HG03060 (cell line): ENCODE measurements at regions not wholly inside any gene's neighbourhood (a gene's known extent, or its start where the extent isn't known, plus 50 kb on each side); places are given as distances from the start of the nearest gene placed in this dataset.
"Not testable (repeated sequence)": the region's sequence is repeated elsewhere in the genome, so short reads cannot be mapped to it uniquely, and the experiment has no call there.

Experiments
- ATAC-seq: cut with Tn5 transposase; IDR thresholded peaks from one replicate; pipeline ENCODE4 v1.9.1; 2021; ENCODE audit warnings: low read depth, moderate number of reproducible peaks; ENCODE audit not compliant: unreplicated experiment

GRCh38 chr1:224061436-224061835, 52.5 kb upstream of the FBXO28 start:
- no peak for ATAC-seq

- ATAC-seq: no peak
Observed at GRCh38 chr1:224059897-224060427, 53.9 kb upstream of the FBXO28 start.

- ATAC-seq: no peak
Observed at GRCh38 chr1:224058303-224058702, 55.6 kb upstream of the FBXO28 start.

- ATAC-seq: no peak
Observed at GRCh38 chr1:224057461-224058199, 56.3 kb upstream of the FBXO28 start.

- no peak for ATAC-seq
Observed at GRCh38 chr1:224054611-224055010, 59.3 kb upstream of the FBXO28 start.

GRCh38 chr1:224054012-224054411, 59.9 kb upstream of the FBXO28 start:
- no peak for ATAC-seq

- no peak for ATAC-seq
Observed at GRCh38 chr1:224053456-224053855, 60.5 kb upstream of the FBXO28 start.

- ATAC-seq: no peak
Observed at GRCh38 chr1:224052772-224053171, 61.1 kb upstream of the FBXO28 start.

GRCh38 chr1:224051782-224052181, 62.1 kb upstream of the FBXO28 start:
- ATAC-seq: not testable (repeated sequence)

- ATAC-seq: no peak
Observed at GRCh38 chr1:224051086-224051406, 62.9 kb upstream of the FBXO28 start.

GRCh38 chr1:224047538-224047937, 66.4 kb upstream of the FBXO28 start:
- ATAC-seq: no peak

- no peak for ATAC-seq
Observed at GRCh38 chr1:224045556-224045955, 68.4 kb upstream of the FBXO28 start.

- no peak for ATAC-seq
Observed at GRCh38 chr1:224044420-224044819, 69.5 kb upstream of the FBXO28 start.

- ATAC-seq: no peak
Observed at GRCh38 chr1:224042557-224043118, 71.3 kb upstream of the FBXO28 start.

- no peak for ATAC-seq
Observed at GRCh38 chr1:224041032-224041431, 72.9 kb upstream of the FBXO28 start.

GRCh38 chr1:224040423-224040822, 73.5 kb upstream of the FBXO28 start:
- ATAC-seq: not testable (repeated sequence)

- not testable (repeated sequence) for ATAC-seq
Observed at GRCh38 chr1:224040006-224040405, 73.9 kb upstream of the FBXO28 start.

- not testable (repeated sequence) for ATAC-seq
Observed at GRCh38 chr1:224038832-224039231, 75.1 kb upstream of the FBXO28 start.

GRCh38 chr1:224037362-224037761, 76.5 kb upstream of the FBXO28 start:
- not testable (repeated sequence) for ATAC-seq

GRCh38 chr1:224032608-224033276, 81.2 kb upstream of the FBXO28 start:
- ATAC-seq: not testable (repeated sequence)

- not testable (repeated sequence) for ATAC-seq
Observed at GRCh38 chr1:224031986-224032385, 81.9 kb upstream of the FBXO28 start.

GRCh38 chr1:224030257-224030656, 83.7 kb upstream of the FBXO28 start:
- not testable (repeated sequence) for ATAC-seq
